ENCODE measurements at regions not wholly inside any gene's neighbourhood (a gene's known extent, or its start where the extent isn't known, plus 50 kb on each side); places are given as distances from the start of the nearest gene placed in this dataset.

- TF ChIP-seq TCF7L2 (IDR thresholded peaks at IDR 0.05; ENCODE audit: borderline replicate concordance, extremely low read depth, insufficient read depth, insufficient read length) (no peak), CEBPB (IDR thresholded peaks at IDR 0.05; ENCODE audit: low read depth) (no peak), SRF (IDR thresholded peaks at IDR 0.05; ENCODE audit: low read depth) (no peak), EZH2phosphoT487 (IDR thresholded peaks at IDR 0.05; ENCODE audit: borderline replicate concordance) (no peak), ZFX (IDR thresholded peaks at IDR 0.05) (no peak), ZBTB33 (IDR thresholded peaks at IDR 0.05; ENCODE audit: extremely low read depth, insufficient replicate concordance, low read length) (no peak), RAD21 (IDR thresholded peaks at IDR 0.05; ENCODE audit: low read depth) (no peak), JUND (IDR thresholded peaks at IDR 0.05) (no peak)
- H3K27ac ChIP-seq (ENCODE audit: low read depth, low read length) = no peak overlapping the region
- H3K36me3 ChIP-seq (ENCODE audit: control insufficient read depth in 1 of 2, insufficient read depth in 2 of 2, low read length in 2 of 2) = no peaks in the 10 kb centered on the region
- no peak overlapping the region for H3K4me2 ChIP-seq (ENCODE audit: low read length)
- no peaks in the 10 kb centered on the region for H3K27me3 ChIP-seq (ENCODE audit: insufficient read depth, low read length)
- no peaks in the 10 kb centered on the region for H3K79me2 ChIP-seq (ENCODE audit: insufficient read depth, low read length)
- H3K9ac ChIP-seq (ENCODE audit: low read length) = no peak overlapping the region
- ChIA-PET RAD21 (ENCODE audit: low non-redundant PET in 1 of 2, low total read pairs in 2 of 2, uncharacterized antibody in 2 of 2, unreplicated experiment in 2 of 2) (no interaction called here), CTCF (no interaction called here), POLR2A (no interaction called here)
- no peak overlapping the region for H3K4me3 ChIP-seq (replicated peaks in 1 of 2; ENCODE audit: low read depth in 1 of 2, low read length in 2 of 2)
- H4K20me1 ChIP-seq (ENCODE audit: insufficient read depth) = no peaks in the 10 kb centered on the region
- no peaks in the 10 kb centered on the region for H3K9me2 ChIP-seq (ENCODE audit: insufficient read depth)
- intact Hi-C loops (cut with micrococcal nuclease) = no loop called here
- ATAC-seq (no peak), DNase-seq (ENCODE audit: low read depth, low spot score) (no peak)
- no peak overlapping the region for H2AFZ ChIP-seq (ENCODE audit: low read depth, low read length, poor library complexity, severe bottlenecking)
- H3K4me1 ChIP-seq (ENCODE audit: control insufficient read depth in 1 of 2, insufficient read depth in 2 of 2, low read length in 2 of 2) = no peaks in the 10 kb centered on the region
- no peaks in the 10 kb centered on the region for H3K9me3 ChIP-seq (ENCODE audit: control insufficient read depth in 1 of 2, insufficient read depth in 1 of 2, low read depth in 1 of 2, low read length in 2 of 2)
- no TSS peak for BruUV-seq (replicated peaks)
Measured at GRCh38 chr7:27299861-27300260, 57.3 kb downstream of the EVX1 start.

GRCh38 chr7:27300421-27300820 lies 57.8 kb downstream of the EVX1 start:
- Histone ChIP-seq H3K4me2 (ENCODE audit: low read length) (no peak overlapping the region), H3K27me3 (ENCODE audit: insufficient read depth, low read length) (no peaks in the 10 kb centered on the region), H3K9ac (ENCODE audit: low read length) (no peak overlapping the region), H3K4me3 (replicated peaks in 1 of 2; ENCODE audit: low read depth in 1 of 2, low read length in 2 of 2) (no peak overlapping the region), H3K9me3 (ENCODE audit: control insufficient read depth in 1 of 2, insufficient read depth in 1 of 2, low read depth in 1 of 2, low read length in 2 of 2) (no peaks in the 10 kb centered on the region), H3K36me3 (ENCODE audit: control insufficient read depth in 1 of 2, insufficient read depth in 2 of 2, low read length in 2 of 2) (no peaks in the 10 kb centered on the region), H4K20me1 (ENCODE audit: insufficient read depth) (no peaks in the 10 kb centered on the region), H2AFZ (ENCODE audit: low read depth, low read length, poor library complexity, severe bottlenecking) (no peak overlapping the region), H3K4me1 (ENCODE audit: control insufficient read depth in 1 of 2, insufficient read depth in 2 of 2, low read length in 2 of 2) (no peaks in the 10 kb centered on the region), H3K27ac (ENCODE audit: low read depth, low read length) (no peak overlapping the region), H3K9me2 (ENCODE audit: insufficient read depth) (no peaks in the 10 kb centered on the region), H3K79me2 (ENCODE audit: insufficient read depth, low read length) (no peaks in the 10 kb centered on the region)
- ChIA-PET RAD21 (ENCODE audit: low non-redundant PET in 1 of 2, low total read pairs in 2 of 2, uncharacterized antibody in 2 of 2, unreplicated experiment in 2 of 2) (no interaction called here), POLR2A (no interaction called here), CTCF (no interaction called here)
- TF ChIP-seq TCF7L2 (IDR thresholded peaks at IDR 0.05; ENCODE audit: borderline replicate concordance, extremely low read depth, insufficient read depth, insufficient read length) = no peak
- TF ChIP-seq RAD21 (IDR thresholded peaks at IDR 0.05; ENCODE audit: low read depth) = no peak
- no TSS peak for BruUV-seq (replicated peaks)
- ATAC-seq (no peak), DNase-seq (ENCODE audit: low read depth, low spot score) (no peak)
- intact Hi-C loops (cut with micrococcal nuclease) = no loop called here
